22Rv1 (cell line): ENCODE measurements at regions not wholly inside any gene's neighbourhood (a gene's known extent, or its start where the extent isn't known, plus 50 kb on each side); places are given as distances from the start of the nearest gene placed in this dataset.

ENCODE experiments used
- H3K27ac ChIP-seq: fragments of 450-650 bp; 2 replicates; pipeline ENCODE4 v1.5.1; 2017
- ZFX ChIP-seq: fragments of 450-650 bp; IDR thresholded peaks from 2 replicates; pipeline ENCODE4 v1.6.1; 2017; ENCODE audit warnings: antibody characterized with exemption, borderline replicate concordance
- TF ChIP-seq, protein P1 (sequence below): fragments of 450-650 bp; IDR thresholded peaks from 2 replicates; pipeline ENCODE4 v1.5.1; 2017; ENCODE audit warnings: mild to moderate bottlenecking

DNA sequence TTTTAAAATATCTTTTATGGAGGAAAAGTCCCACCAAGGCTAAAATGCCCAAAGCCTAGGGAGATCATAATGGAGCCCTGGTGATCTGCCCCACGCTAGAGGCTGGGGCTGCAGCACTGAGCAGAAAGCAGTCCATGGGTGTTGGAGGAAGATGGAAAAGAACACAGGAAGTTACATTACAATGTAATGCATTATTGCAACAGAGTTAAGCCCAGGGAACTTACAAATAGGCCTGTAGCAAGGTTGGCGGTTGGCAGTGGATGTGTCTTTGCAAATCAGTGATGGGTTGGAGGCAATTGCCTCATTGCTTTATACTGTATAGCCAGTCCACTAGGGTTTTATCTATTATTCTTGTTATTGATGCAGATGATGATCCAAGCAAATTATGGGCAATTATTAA, 399.9 kb downstream of the NDFIP2 start:
- TF ChIP-seq, protein P1, sequence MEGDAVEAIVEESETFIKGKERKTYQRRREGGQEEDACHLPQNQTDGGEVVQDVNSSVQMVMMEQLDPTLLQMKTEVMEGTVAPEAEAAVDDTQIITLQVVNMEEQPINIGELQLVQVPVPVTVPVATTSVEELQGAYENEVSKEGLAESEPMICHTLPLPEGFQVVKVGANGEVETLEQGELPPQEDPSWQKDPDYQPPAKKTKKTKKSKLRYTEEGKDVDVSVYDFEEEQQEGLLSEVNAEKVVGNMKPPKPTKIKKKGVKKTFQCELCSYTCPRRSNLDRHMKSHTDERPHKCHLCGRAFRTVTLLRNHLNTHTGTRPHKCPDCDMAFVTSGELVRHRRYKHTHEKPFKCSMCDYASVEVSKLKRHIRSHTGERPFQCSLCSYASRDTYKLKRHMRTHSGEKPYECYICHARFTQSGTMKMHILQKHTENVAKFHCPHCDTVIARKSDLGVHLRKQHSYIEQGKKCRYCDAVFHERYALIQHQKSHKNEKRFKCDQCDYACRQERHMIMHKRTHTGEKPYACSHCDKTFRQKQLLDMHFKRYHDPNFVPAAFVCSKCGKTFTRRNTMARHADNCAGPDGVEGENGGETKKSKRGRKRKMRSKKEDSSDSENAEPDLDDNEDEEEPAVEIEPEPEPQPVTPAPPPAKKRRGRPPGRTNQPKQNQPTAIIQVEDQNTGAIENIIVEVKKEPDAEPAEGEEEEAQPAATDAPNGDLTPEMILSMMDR, result no peak
- TF ChIP-seq ZFX, result no peak

DNA sequence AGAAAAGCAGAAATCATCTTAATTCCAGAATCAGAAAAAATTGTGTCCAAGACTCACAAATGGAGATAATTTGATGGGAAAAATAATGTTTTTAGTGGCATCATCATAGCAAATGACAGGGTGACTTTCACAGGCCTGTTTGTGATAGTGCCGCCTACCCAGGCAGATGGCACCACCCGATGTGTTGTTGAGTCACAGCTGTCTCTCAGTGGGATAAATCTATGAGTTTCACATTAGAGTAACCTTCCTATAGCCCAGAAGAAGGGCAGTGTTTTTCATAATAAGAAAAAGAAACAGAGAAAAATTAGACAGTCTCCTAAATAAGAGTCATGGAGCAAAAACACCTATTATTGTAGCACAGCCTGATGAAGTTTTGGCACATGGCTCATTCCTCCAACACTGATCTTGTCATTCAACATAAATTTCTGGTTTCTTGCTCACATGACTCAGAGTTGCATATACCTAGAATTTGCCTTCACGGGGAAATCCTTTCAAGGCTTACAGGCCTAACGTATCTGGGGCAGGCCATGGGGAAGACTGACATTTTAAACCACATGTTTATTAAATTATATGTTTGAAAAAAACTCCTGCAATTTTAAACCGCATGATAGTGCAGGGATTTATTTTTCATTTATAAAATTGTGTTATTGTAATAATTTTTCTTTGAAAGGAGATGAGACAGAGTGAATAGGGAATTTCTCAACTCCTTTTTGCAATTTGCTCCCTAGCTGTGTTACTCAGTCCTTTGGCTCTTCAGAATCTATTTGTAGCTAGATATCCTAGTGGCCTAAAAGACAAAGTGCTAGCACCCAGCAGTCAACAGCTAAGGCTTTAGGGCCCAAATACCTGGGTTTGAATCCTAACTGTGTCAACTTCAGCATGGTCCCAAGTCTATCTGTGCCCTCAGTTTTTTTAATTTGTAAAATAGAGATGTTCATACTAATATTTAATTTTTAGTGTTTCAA, 393.7 kb downstream of the NDFIP2 start:
- H3K27ac ChIP-seq, result no peak overlapping the region
- TF ChIP-seq, protein P1, result no peak
- no peak for TF ChIP-seq ZFX

More for the DNA sequence above, 399.9 kb downstream of the NDFIP2 start:
- H3K27ac ChIP-seq, result no peak overlapping the region

GRCh38 chr13:79871594-79871993, 390.6 kb downstream of the NDFIP2 start:
- TF ChIP-seq ZFX, result no peak
- TF ChIP-seq, protein P1, result no peak
- H3K27ac ChIP-seq, result no peak overlapping the region

DNA sequence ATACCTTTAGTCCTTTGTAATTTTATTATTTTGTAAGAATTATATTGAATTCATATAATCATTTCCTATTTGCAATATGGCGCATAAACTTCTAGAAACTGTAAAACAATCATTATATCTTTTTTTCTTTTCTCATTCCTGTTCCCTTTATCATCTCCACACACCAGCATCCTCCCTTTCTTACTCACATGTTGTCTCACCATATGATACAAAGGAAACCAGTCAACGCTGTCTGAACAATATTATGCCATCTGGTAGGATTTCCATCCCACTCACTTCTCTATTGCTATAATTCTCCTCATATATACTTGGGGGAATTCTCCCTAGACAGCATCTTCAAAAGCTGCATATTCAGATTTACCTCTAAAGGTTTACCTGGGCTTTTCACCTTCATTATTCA, 389.8 kb downstream of the NDFIP2 start:
- TF ChIP-seq, protein P1, result no peak
- no peak for TF ChIP-seq ZFX
- no peak overlapping the region for H3K27ac ChIP-seq

DNA sequence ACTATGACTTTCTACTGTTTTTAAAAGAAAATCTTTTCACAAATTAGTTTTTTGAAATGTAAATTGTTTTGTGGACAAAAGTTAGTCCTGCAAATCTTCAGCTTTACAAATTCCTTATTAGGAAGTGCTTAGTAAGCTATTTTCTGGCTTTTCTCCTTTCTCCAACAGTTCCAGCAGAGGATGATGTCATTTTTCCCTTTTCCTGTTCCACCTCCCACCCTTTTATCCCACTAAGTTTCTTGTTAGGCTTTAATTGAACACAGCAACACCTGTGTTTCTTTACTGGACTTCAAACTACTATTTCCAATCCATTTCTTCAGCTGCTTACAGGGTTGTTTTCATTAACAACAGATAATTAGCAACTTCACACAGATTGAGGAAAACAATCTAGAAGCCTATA, 389.2 kb downstream of the NDFIP2 start:
- TF ChIP-seq, protein P1, result no peak
- H3K27ac ChIP-seq, result peak overlapping the region; percentile 41; the same call in 1 of the 2 replicates

GRCh38 chr13:79869326-79869725, 388.4 kb downstream of the NDFIP2 start:
- H3K27ac ChIP-seq, result peak overlapping the region; percentile 41
- TF ChIP-seq, protein P1, result no peak
- no peak for TF ChIP-seq ZFX

- H3K27ac ChIP-seq, result no peak overlapping the region
- TF ChIP-seq ZFX, result no peak
- TF ChIP-seq, protein P1, result no peak
These were observed 386.3 kb downstream of the NDFIP2 start for GRCh38 chr13:79867254-79867653.
